ELR (cell line): ENCODE measurements at regions not wholly inside any gene's neighbourhood (a gene's known extent, or its start where the extent isn't known, plus 50 kb on each side); places are given as distances from the start of the nearest gene placed in this dataset.
A peak's percentile ranks its signal among the peaks of the same experiment; 100 is the strongest.

ENCODE experiments used
- DNase-seq: peaks from one replicate; pipeline ENCODE4 v3.0.0-alpha.2; 2015; ENCODE audit warnings: low read depth

GRCh38 chr10:120641695-120642094 is 184.7 kb downstream of the PLPP4 start:
- DNase-seq, result no peak

- DNase-seq, result no peak
These were observed 186.3 kb downstream of the PLPP4 start for GRCh38 chr10:120643351-120643750.

GRCh38 chr10:120644556-120645410 is 187.8 kb downstream of the PLPP4 start:
- no peak for DNase-seq

DNA sequence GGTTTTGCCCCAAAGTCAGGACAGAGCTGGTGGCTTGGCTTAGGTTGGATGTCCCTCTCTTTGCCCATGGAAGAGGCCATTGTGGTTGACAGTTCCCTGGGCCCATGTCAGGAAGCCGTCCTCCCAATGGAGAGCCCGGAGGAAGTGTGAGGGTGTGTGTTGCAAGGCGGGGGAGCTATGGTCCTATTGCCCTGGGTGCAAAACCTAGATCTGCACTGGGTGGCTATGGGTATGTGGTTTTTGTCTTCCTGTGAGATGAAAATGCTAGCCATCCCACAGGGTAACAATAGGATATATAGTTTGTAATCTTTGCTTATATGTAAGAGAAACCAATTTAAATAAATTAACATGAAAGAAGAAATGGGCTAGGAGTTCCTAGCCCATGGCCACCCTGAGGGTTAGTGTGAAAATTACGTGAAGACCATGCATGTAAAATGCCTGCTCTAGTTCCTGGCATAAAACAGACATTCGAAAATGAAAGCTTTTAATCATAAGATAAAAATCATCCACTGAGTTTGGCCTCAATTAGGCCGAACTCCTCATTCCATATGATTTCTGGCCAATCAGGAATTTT is 189.2 kb downstream of the PLPP4 start:
- DNase-seq, result no peak

DNA sequence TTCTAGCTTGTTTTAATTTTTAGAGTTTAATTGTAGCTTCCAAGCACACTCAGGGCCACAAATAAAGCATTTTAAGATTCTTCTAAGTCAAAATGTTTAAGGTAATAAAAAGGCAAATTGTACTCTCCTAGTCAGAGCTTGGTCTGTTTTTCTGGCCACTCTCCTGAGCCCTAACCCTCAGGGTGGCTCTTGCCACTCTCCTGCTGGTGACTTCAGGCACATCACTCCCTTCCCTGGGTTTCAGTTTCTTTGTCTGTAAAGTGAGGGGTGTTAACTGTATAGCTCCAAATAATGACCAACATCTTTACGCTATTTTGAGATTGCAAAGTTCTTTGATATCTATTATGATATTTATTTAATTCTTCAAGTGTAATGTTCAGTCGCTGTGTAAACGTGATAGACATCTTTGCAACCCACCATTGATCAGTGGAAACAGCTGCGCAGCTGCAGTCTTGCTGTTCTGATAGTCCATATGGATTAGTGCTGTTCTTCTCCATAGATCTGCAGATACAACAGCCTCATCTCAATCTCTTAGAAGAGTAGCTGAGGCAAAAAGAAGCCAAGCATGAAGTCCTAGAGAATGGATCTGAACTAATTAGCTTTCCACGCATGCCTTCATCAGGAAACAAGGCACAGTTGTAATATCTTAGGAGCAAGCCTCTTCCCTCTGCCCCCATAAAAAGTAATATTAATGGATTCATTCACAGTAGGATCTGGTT is 189.9 kb downstream of the PLPP4 start:
- no peak for DNase-seq

- DNase-seq, result no peak
These were observed 193.8 kb downstream of the PLPP4 start for GRCh38 chr10:120650705-120651399.

DNA sequence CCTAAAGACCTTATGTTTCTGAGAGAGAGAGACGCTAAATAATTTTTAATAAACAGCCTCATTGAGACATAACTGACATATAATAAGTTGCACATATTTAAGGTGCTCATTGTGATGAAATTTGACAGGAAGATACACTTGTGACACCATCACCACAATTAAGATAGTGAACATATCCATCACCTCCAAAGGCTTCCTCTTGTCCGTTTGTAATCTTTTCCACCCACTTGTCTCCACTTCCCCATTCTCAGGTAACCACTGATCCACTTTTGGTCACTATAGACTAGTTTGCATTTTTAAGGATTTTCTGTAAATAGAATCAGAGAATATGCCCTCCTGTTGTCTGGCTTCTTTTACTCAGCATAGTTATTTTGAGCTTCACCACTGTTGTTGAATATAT is 195.1 kb upstream of the WDR11 start:
- DNase-seq, result no peak

DNA sequence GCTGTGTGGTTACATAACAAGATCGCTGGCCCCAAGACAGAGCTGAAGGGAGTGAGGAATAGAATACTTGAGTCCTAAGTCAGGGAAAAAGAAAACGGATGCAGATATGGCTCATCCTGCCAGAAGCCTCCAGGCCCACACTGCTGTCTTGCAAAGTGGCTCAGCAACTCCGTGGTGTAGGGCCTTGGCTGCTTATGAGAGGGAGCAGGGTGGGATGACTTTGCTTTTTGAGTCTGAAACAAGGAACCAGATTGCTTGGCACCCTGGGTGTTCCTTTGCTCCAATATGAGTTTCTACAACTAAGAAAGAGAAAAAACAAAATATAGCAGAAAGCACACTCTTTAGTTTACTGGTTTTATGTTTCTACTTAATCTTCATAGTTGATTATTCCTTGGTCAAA is 193.8 kb upstream of the WDR11 start:
- DNase-seq, result no peak

DNA sequence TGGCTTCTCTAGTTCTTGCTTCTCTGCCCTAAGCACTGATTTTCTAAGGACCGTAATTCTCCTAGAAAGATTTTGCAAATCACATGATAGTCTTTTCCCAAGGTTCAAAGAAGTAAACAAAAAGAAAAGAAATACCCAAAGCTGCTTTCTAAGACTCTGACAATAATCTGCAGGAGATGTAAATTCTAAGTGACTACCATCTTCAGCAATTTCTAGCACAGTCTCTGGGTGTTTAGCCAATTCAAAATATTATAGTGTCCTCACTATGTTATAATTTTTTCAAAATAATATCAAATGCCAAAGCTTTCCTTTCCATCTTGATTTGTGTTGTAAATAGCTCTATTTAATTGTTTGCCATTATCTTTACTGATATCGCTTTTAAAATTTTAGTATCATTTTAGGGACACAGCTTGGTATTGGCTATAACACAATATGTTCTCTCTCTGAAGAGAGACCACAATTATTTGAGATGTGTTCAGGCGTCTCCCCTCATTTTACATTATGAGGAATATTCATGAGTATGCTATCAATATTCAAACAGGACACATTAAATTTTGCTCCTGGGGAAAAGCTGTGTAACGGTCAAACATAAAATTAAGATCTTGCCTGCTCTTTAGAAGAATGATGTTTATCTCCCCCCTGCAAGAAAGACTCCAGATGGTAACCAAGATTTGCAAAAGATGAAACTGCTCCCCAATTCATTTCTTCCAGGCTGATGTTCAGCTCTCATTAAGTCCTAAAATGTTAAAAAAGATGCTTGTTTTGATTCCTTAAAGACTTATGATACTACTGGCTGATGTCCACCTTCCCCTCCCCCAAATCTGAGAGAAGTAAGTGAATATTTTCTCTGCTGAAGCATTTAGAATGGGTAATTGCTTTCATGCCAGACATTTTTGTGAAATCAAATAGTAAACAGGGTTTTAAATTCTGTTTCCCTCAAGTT is 191.9 kb upstream of the WDR11 start:
- no peak for DNase-seq

- no peak for DNase-seq
These were observed 184.9 kb upstream of the WDR11 start for GRCh38 chr10:120666308-120666707.

DNA sequence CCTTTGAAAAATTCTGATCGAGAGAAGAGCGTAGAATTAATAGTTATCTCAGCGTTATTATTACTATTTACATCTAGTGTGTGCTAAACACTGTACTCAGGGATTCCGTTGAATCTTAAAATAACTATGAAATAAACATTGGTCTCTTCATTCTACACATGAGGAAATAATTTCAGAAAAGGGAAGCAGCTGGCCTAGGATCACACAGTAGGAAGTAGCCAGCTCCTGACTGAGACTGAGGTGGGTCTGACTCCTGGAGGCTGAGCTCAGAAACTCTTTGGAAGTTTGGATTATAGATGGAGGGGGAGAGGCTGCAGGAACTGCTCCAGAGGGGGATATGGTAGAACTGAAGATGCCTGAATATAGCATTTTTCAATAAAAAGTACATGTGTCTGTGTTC is 183.9 kb upstream of the WDR11 start:
- no peak for DNase-seq

DNA sequence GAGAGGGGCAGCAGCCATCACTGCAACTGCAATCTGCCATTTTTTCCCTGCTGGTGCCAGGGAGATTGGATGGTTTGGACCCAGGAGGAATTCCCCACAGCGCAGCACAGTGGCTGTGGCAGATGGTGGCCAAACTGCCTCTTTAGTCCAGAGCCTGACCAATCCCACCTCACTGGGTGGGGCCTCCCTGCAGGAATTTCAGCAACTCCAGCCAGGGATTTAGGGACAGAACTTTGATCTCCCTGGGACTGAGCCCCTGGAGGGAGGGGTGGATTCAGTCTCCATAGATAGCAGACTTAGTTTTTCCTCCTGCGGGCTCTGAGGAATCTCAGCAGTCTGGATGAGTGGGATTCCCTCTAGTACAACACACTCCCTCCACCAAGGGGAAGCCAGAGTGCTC is 179.7 kb upstream of the WDR11 start:
- DNase-seq, result no peak

- no peak for DNase-seq
These were observed 167.7 kb upstream of the WDR11 start for GRCh38 chr10:120683454-120683853.

GRCh38 chr10:120684226-120684625 is 166.9 kb upstream of the WDR11 start:
- DNase-seq, result no peak

GRCh38 chr10:120685136-120685535 is 166.0 kb upstream of the WDR11 start:
- no peak for DNase-seq

GRCh38 chr10:120688928-120689327 is 162.2 kb upstream of the WDR11 start:
- DNase-seq, result no peak

DNA sequence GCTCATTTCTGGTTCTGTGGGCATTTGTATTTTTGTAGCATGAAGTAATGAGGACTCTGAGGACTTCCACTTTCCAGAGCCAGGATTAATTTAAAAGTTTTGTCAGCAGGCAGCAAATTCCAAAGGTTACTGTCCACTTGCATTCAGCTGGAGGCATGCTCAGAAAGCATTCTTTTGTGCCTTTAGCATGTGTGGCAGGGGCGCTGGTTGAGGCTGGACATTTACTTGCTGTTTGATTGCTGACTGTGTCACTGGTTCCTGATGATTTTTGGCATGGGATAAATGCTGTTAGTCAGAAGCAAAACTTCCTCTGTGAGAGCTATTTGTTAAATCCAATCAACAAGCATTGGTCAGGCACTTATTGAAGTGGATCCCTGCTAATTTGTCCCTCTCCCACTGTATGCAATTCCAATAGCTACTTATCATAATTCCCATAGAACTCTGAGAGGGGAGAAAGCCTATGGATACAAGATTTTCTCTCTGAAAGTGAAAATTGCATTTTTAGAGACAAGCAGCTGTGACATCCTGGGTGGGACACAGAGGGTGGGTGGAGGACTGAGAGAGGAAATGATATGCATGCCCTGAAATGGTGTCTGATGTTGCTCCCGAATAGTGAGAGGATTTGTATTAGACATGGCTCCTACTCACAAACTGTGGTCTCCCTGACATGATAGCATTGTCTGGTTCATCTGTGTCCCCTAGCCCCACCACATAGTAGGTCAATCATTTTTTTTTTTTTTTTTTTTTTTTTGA is 161.2 kb upstream of the WDR11 start:
- DNase-seq, result no peak

DNA sequence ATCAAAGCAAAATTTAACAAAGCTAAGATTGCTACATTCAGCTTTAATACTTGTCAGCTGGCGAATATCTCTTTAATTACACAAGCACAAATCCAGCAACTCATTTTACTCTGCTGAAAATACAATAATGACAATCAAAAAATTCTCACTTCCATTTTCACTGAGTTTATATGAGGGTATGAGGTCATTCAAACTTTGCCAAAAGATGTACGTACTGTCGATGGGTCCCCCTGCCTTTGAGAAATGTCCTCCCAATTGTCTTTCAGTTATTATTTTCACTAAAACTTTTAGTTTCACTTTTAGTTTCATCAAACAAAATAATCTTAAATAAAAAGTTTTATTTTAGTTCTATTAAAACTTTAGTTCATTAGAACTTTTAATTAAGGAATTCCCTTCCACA is 159.5 kb upstream of the WDR11 start:
- no peak for DNase-seq

DNA sequence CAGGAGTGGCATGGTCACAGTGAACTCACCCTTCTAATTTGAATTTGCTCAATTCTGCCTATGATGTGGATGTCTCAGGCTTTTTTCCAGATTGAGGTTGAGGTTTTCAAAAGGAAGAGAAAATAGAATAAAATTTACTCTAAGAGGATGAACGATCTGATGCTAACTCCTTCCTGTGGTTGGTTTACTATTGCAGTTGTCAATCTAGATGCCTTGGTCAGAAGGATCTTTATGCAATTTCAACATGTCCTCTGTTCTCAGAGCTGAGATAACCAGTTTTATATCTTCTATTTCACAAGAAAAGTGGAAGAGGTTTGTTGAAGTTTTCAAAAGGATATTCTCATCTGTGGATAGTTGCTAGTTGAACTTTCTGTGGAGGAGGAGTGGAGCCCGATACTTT is 150.7 kb upstream of the WDR11 start:
- no peak for DNase-seq

DNA sequence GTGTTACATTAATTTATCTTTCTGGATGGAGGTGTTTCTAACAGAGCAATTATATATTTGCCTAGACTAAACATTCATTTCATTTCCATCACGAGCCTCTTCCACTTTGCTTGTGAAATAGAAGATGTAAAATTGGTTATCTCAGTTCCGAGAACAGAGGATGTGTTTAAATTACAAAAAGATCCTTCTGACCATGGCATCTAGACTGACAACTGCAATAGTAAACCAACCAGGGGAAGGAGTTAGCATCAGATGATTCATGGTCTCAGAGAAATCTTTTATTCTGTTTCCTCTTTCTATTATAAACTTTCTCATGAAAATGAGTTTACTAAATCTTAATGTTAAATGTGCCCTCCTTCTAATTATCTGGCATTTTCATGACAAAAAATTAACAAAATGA is 149.8 kb upstream of the WDR11 start:
- no peak for DNase-seq

GRCh38 chr10:120702032-120702431 is 149.1 kb upstream of the WDR11 start:
- peak; percentile 15 for DNase-seq
